HL-60 (cell line): ENCODE measurements at regions not wholly inside any gene's neighbourhood (a gene's known extent, or its start where the extent isn't known, plus 50 kb on each side); places are given as distances from the start of the nearest gene placed in this dataset.

Experiments
- CTCF ChIP-seq: IDR thresholded peaks from one replicate; pipeline ENCODE4 v1.5.1; 2011; ENCODE audit warnings: low read length, control low read depth, inconsistent platforms; ENCODE audit not compliant: insufficient read depth
- GABPA ChIP-seq: IDR thresholded peaks from 2 replicates; pipeline ENCODE4 v1.6.1; 2012; ENCODE audit warnings: low read depth
- POLR2AphosphoS5 ChIP-seq: IDR thresholded peaks from 2 replicates; pipeline ENCODE4 v1.6.1; 2012; ENCODE audit warnings: low read depth
- SPI1 ChIP-seq: IDR thresholded peaks from 2 replicates; pipeline ENCODE4 v1.6.1; 2012; ENCODE audit warnings: low read depth, mild to moderate bottlenecking, borderline replicate concordance

GRCh38 chr12:84508851-84509260 lies 403.7 kb downstream of the SLC6A15 start:
- TF ChIP-seq CTCF (no peak), SPI1 (no peak), GABPA (no peak), POLR2AphosphoS5 (no peak)
